ENCODE measurements at regions not wholly inside any gene's neighbourhood (a gene's known extent, or its start where the extent isn't known, plus 50 kb on each side); places are given as distances from the start of the nearest gene placed in this dataset.

- Histone ChIP-seq H3K4me3 (no peak overlapping the region), H3K27me3 (no peaks in the 10 kb centered on the region), H3K27ac (no peak overlapping the region), H3K9me3 (peaks cover 0 to 10% (median 0%) of the 10 kb centered on the region in 12 donors), H3K36me3 (no peaks in the 10 kb centered on the region), H3K4me1 (peaks cover 0 to 11% (median 0%) of the 10 kb centered on the region in 12 donors)
- DNase-seq, result no peak
- WGBS, 4 donors, result 77 to 93% (median 83%) methylated on average over 3 of the region's 3 CpGs
- no peak for TF ChIP-seq POLR2A (IDR thresholded peaks at IDR 0.05)
- no peak for TF ChIP-seq CTCF (IDR thresholded peaks at IDR 0.05)
- ATAC-seq, result no peak
- intact Hi-C loops (cut with DNase I), result no loop called here
These were observed 205.9 kb downstream of the KCNS3 start for GRCh38 chr2:18084376-18084775.

- intact Hi-C loops (cut with DNase I), result no loop called here
- 56 to 78% (median 69%) methylated on average over 3 of the region's 3 CpGs for WGBS, 4 donors
- Histone ChIP-seq H3K27ac (no peak overlapping the region), H3K4me3 (no peak overlapping the region), H3K27me3 (no peaks in the 10 kb centered on the region), H3K4me1 (peaks cover 0 to 11% (median 0%) of the 10 kb centered on the region in 12 donors), H3K36me3 (no peaks in the 10 kb centered on the region), H3K9me3 (peaks cover 0 to 10% (median 0%) of the 10 kb centered on the region in 12 donors)
- TF ChIP-seq POLR2A (IDR thresholded peaks at IDR 0.05) (no peak), CTCF (IDR thresholded peaks at IDR 0.05) (no peak)
- no peak for DNase-seq
- no peak for ATAC-seq
These were observed 205.3 kb downstream of the KCNS3 start for GRCh38 chr2:18083806-18084205.

- Histone ChIP-seq H3K27ac (no peak overlapping the region), H3K36me3 (no peaks in the 10 kb centered on the region), H3K27me3 (no peaks in the 10 kb centered on the region), H3K9me3 (peaks cover 0 to 10% (median 0%) of the 10 kb centered on the region in 12 donors), H3K4me1 (no peaks in the 10 kb centered on the region), H3K4me3 (no peak overlapping the region)
- WGBS, 4 donors, result 61 to 67% (median 63%) methylated on average over 2 of the region's 2 CpGs
- ATAC-seq, result no peak
- TF ChIP-seq POLR2A (IDR thresholded peaks at IDR 0.05) (no peak), CTCF (IDR thresholded peaks at IDR 0.05) (no peak)
- intact Hi-C loops (cut with DNase I), result no loop called here
- no peak for DNase-seq
These were observed 199.7 kb downstream of the KCNS3 start for GRCh38 chr2:18078216-18078615.

GRCh38 chr2:18077704-18078103 is 199.2 kb downstream of the KCNS3 start:
- Histone ChIP-seq H3K36me3 (no peaks in the 10 kb centered on the region), H3K27me3 (no peaks in the 10 kb centered on the region), H3K27ac (no peak overlapping the region), H3K4me3 (no peak overlapping the region), H3K9me3 (peaks cover 0 to 10% (median 0%) of the 10 kb centered on the region in 12 donors), H3K4me1 (no peaks in the 10 kb centered on the region)
- intact Hi-C loops (cut with DNase I), result no loop called here
- no peak for DNase-seq
- 82 to 92% (median 85%) methylated on average over 1 of the region's 1 CpG for WGBS, 4 donors
- no peak for ATAC-seq
- TF ChIP-seq CTCF (IDR thresholded peaks at IDR 0.05) (no peak), POLR2A (IDR thresholded peaks at IDR 0.05) (no peak)
